GM12878 (cell line): ENCODE measurements at regions not wholly inside any gene's neighbourhood (a gene's known extent, or its start where the extent isn't known, plus 50 kb on each side); places are given as distances from the start of the nearest gene placed in this dataset.

Experiments
- ATF7 ChIP-seq: fragments of 450-650 bp; IDR thresholded peaks from 2 replicates; pipeline ENCODE4 v1.6.1; 2016; ENCODE audit warnings: low read depth, mild to moderate bottlenecking
- BCL11A ChIP-seq: IDR thresholded peaks from 2 replicates; pipeline ENCODE4 v1.6.1; 2011; ENCODE audit warnings: low read depth, low read length
- DPF2 ChIP-seq: fragments of 450-650 bp; IDR thresholded peaks from 2 replicates; pipeline ENCODE4 v1.6.1; 2017; ENCODE audit warnings: mild to moderate bottlenecking
- E2F8 ChIP-seq: fragments of 450-650 bp; IDR thresholded peaks from 2 replicates; pipeline ENCODE4 v1.6.1; 2018; ENCODE audit warnings: mild to moderate bottlenecking, low read depth, moderate library complexity; ENCODE audit not compliant: partially characterized antibody
- E4F1 ChIP-seq: fragments of 450-650 bp; IDR thresholded peaks from 2 replicates; pipeline ENCODE4 v1.6.1; 2018; ENCODE audit warnings: borderline replicate concordance, mild to moderate bottlenecking; ENCODE audit not compliant: partially characterized antibody
- HCFC1 ChIP-seq: fragments of 150-350 bp; IDR thresholded peaks from 2 replicates; pipeline ENCODE4 v1.6.1; 2014; ENCODE audit warnings: low read length
- HDAC2 ChIP-seq: fragments of 200-600 bp; sonication (generic); IDR thresholded peaks from 2 replicates; pipeline ENCODE4 v1.6.1; 2017
- HDGF ChIP-seq: fragments of 450-650 bp; IDR thresholded peaks from 2 replicates; pipeline ENCODE4 v1.6.1; 2016; ENCODE audit warnings: antibody characterized with exemption
- IKZF1 ChIP-seq: fragments of 450-650 bp; conservative IDR thresholded peaks from 2 replicates; pipeline ENCODE4 v1.6.1; 2017; ENCODE audit warnings: antibody characterized with exemption, mild to moderate bottlenecking
- IKZF2 ChIP-seq, 2 experiments: fragments of 450-650 bp; IDR thresholded peaks; 2 replicates each; pipeline ENCODE4 v1.6.1; 2017; ENCODE audit warnings: mild to moderate bottlenecking in 2 of 2, moderate library complexity in 2 of 2
- JUND ChIP-seq: IDR thresholded peaks from 2 replicates; pipeline ENCODE4 v1.6.1; 2012; ENCODE audit warnings: low read depth, mild to moderate bottlenecking, low read length, improper control_type of control experiment, moderate library complexity
- MEF2B ChIP-seq: fragments of 450-650 bp; IDR thresholded peaks from 2 replicates; pipeline ENCODE4 v1.6.1; 2018; ENCODE audit warnings: mild to moderate bottlenecking, moderate library complexity; ENCODE audit not compliant: partially characterized antibody, poor library complexity, severe bottlenecking
- MYB ChIP-seq: fragments of 150-350 bp; IDR thresholded peaks from 2 replicates; pipeline ENCODE4 v1.6.1; 2014; ENCODE audit warnings: mild to moderate bottlenecking, low read depth, low read length, borderline replicate concordance
- REST ChIP-seq: IDR thresholded peaks from 2 replicates; pipeline ENCODE4 v1.6.1; 2012; ENCODE audit warnings: mild to moderate bottlenecking, low read depth, low read length
- SMAD5 ChIP-seq: IDR thresholded peaks from 2 replicates; pipeline ENCODE4 v1.6.1; 2016; ENCODE audit warnings: antibody characterized with exemption, low read depth
- STAT1 ChIP-seq: fragments of 450-650 bp; conservative IDR thresholded peaks from 2 replicates; pipeline ENCODE4 v1.6.1; 2014; ENCODE audit warnings: antibody characterized with exemption, mild to moderate bottlenecking
- ZBTB4 ChIP-seq: fragments of 450-650 bp; formaldehyde crosslinking; IDR thresholded peaks from 2 replicates; pipeline ENCODE4 v1.4.0; 2022; ENCODE audit warnings: mild to moderate bottlenecking, moderate library complexity

- TF ChIP-seq REST (no peak), ATF7 (peak; percentile 38; the same call in 1 of the 2 replicates), JUND (no peak), E2F8 (no peak), DPF2 (no peak), HDAC2 (no peak), HDGF (no peak), ZBTB4 (CRISPR knock-in tag) (no peak), IKZF2 (IDR thresholded peaks at IDR 0.05) (peak; percentile 23 to 34; a peak in 2 of 4 replicates), E4F1 (no peak), STAT1 (no peak), SMAD5 (no peak), IKZF1 (no peak), BCL11A (peak; percentile 60), MEF2B (peak; percentile 90), MYB (no peak), HCFC1 (no peak)
Measured at GRCh38 chr7:20064974-20065862, 152.0 kb downstream of the MACC1 start (continued).
